ENCODE measurements at regions not wholly inside any gene's neighbourhood (a gene's known extent, or its start where the extent isn't known, plus 50 kb on each side); places are given as distances from the start of the nearest gene placed in this dataset.

DNA sequence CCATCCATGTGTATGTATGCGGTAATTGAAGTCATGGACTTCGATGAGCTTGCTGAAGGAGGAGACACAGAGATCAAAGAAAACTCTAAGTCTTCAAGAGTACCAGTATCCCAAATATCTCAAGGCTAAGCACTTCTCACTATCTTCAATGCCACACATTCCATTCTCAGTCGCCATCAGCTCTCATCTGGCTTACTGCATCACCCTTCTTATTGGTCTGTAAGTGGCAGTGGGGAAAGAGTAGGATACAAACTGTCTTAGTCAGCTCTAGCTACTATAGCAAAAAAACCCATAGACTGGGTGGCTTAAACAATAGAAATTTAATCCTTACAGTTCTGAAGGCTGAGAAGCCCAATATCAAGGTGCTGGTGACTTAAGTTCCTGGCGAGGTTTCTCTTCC lies 218.7 kb downstream of the POSTN start:
- Histone ChIP-seq H3K27me3 (replicated peaks; ENCODE audit: insufficient read depth) (no peaks in the 10 kb centered on the region), H3K27ac (no peak overlapping the region), H3K9ac (no peak overlapping the region), H2AFZ (no peak overlapping the region), H3K9me2 (ENCODE audit: insufficient read depth) (no peaks in the 10 kb centered on the region), H3K4me3 (no peak overlapping the region), H3K4me1 (ENCODE audit: insufficient read depth) (peaks cover 22% of the 10 kb centered on the region), H4K20me1 (ENCODE audit: insufficient read depth) (no peaks in the 10 kb centered on the region), H3K9me3 (ENCODE audit: low read depth) (peaks cover 3% of the 10 kb centered on the region), H3K79me2 (ENCODE audit: insufficient read depth) (no peaks in the 10 kb centered on the region), H3K36me3 (ENCODE audit: low read depth) (no peaks in the 10 kb centered on the region), H3K4me2 (ENCODE audit: unreplicated experiment) (no peak overlapping the region), H3F3A (ENCODE audit: insufficient read depth) (0 out of 2 replicates have a peak, but pooled peaks cover 9% of the 10 kb centered on the region)
- TF ChIP-seq EZH2phosphoT487 (IDR thresholded peaks at IDR 0.05; ENCODE audit: insufficient read depth, low read depth) = no peak
- no peak for TF ChIP-seq EZH2 (IDR thresholded peaks at IDR 0.05; ENCODE audit: insufficient read depth, poor library complexity, severe bottlenecking)
- WGBS, 2 experiments (ENCODE audit: low coverage in 1 of 2, low lambda C conversion rate in 2 of 2, missing lambda C conversion rate in 2 of 2) = 91 to 95% methylated on average over 4 of the region's 4 CpGs
- DNase-seq = no peak
- in situ Hi-C loops (cut with MboI) = no loop called here

DNA sequence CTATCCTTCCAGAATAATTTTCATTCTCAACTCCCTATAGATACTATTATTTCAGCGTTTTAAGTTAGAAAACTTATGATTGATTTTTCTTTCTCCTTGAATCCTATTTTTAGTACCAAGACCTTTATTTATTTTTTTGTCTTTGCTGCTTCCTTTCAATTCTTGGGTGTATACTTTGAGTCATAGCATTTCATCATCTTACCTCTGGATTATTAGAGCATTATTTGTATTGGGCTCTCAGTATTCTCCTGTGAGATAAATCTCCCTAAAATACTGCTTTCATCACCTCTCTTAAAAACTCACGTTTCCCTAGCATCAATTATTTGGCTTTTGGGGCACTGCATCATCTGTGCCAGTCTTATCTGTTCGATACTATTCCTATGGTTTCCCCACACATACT lies 222.8 kb downstream of the POSTN start:
- no peaks in the 10 kb centered on the region; the same call in 1 of the 2 replicates for H3K9me2 ChIP-seq (ENCODE audit: insufficient read depth)
- no peak overlapping the region for H2AFZ ChIP-seq
- no peaks in the 10 kb centered on the region for H3K27me3 ChIP-seq (replicated peaks; ENCODE audit: insufficient read depth)
- in situ Hi-C loops (cut with MboI) = no loop called here
- no peaks in the 10 kb centered on the region for H3K79me2 ChIP-seq (ENCODE audit: insufficient read depth)
- H3K36me3 ChIP-seq (ENCODE audit: low read depth) = no peaks in the 10 kb centered on the region
- H4K20me1 ChIP-seq (ENCODE audit: insufficient read depth) = no peaks in the 10 kb centered on the region
- no peak overlapping the region for H3K9ac ChIP-seq
- H3K4me1 ChIP-seq (ENCODE audit: insufficient read depth) = 0 out of 2 replicates have a peak, but pooled peaks cover 10% of the 10 kb centered on the region
- H3K9me3 ChIP-seq (ENCODE audit: low read depth) = peaks cover 3% of the 10 kb centered on the region
- peak; percentile 47 for DNase-seq
- H3K27ac ChIP-seq = no peak overlapping the region
- WGBS, 2 experiments (ENCODE audit: low coverage in 1 of 2, low lambda C conversion rate in 2 of 2, missing lambda C conversion rate in 2 of 2) = 71 to 73% methylated on average over 3 of the region's 3 CpGs
- TF ChIP-seq EZH2phosphoT487 (IDR thresholded peaks at IDR 0.05; ENCODE audit: insufficient read depth, low read depth) (no peak), EZH2 (IDR thresholded peaks at IDR 0.05; ENCODE audit: insufficient read depth, poor library complexity, severe bottlenecking) (no peak)
- H3K4me2 ChIP-seq (ENCODE audit: unreplicated experiment) = no peak overlapping the region
- no peak overlapping the region for H3K4me3 ChIP-seq
- no peaks in the 10 kb centered on the region for H3F3A ChIP-seq (ENCODE audit: insufficient read depth)

DNA sequence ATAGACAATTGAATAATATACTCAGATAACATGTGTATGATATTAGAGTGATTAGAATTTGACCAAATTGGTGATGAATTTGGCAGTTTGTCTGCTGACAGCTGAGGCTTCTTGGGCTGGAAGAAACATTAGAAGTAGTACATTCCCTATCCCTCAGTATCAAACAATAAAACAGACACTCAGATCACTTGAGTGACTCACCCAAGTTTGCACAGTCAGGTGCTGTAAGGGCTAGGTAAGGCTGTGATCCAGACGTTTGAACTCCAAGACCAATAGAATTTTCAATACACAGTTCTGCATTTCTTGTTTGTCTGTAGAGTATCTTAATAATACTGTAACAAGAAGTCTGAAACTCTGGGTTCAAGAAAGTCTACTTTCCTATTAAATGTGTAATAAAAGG lies 223.5 kb downstream of the POSTN start:
- TF ChIP-seq EZH2 (IDR thresholded peaks at IDR 0.05; ENCODE audit: insufficient read depth, poor library complexity, severe bottlenecking) (no peak), EZH2phosphoT487 (IDR thresholded peaks at IDR 0.05; ENCODE audit: insufficient read depth, low read depth) (no peak)
- H3K36me3 ChIP-seq (ENCODE audit: low read depth) = no peaks in the 10 kb centered on the region
- no peaks in the 10 kb centered on the region for H3F3A ChIP-seq (ENCODE audit: insufficient read depth)
- H4K20me1 ChIP-seq (ENCODE audit: insufficient read depth) = no peaks in the 10 kb centered on the region
- H3K9me3 ChIP-seq (ENCODE audit: low read depth) = peaks cover 3% of the 10 kb centered on the region
- H3K79me2 ChIP-seq (ENCODE audit: insufficient read depth) = no peaks in the 10 kb centered on the region
- no peaks in the 10 kb centered on the region for H3K27me3 ChIP-seq (replicated peaks; ENCODE audit: insufficient read depth)
- H3K27ac ChIP-seq = no peak overlapping the region
- in situ Hi-C loops (cut with MboI) = no loop called here
- no peak overlapping the region for H2AFZ ChIP-seq
- no peak overlapping the region for H3K4me3 ChIP-seq
- 0 out of 2 replicates have a peak, but pooled peaks cover 10% of the 10 kb centered on the region for H3K4me1 ChIP-seq (ENCODE audit: insufficient read depth)
- no peak overlapping the region for H3K4me2 ChIP-seq (ENCODE audit: unreplicated experiment)
- no peaks in the 10 kb centered on the region; the same call in 1 of the 2 replicates for H3K9me2 ChIP-seq (ENCODE audit: insufficient read depth)
- no peak for DNase-seq
- no peak overlapping the region for H3K9ac ChIP-seq
- WGBS, 2 experiments (ENCODE audit: low coverage in 1 of 2, low lambda C conversion rate in 2 of 2, missing lambda C conversion rate in 2 of 2) = 39 to 46% methylated on average over 1 of the region's 1 CpG

DNA sequence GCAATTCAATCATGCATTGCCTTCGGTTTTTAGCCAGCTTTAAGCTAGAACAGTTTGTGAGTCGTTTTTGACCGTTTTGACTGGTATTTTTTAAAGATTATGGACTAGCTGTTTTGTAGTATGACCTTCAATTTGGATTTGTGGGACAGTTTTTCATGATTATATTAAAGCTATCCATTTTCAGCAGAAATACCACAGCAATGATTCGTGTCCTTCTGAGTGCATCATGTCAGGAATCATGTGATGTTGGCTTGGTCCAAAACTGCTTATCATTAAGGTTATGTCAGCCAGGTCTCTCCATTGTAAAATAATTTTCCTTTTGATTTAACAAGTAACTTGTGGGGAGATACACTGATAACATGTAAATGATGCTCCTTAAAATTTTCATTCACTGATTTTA lies 229.0 kb downstream of the POSTN start:
- no peaks in the 10 kb centered on the region for H3K9me3 ChIP-seq (ENCODE audit: low read depth)
- no peak overlapping the region for H3K4me2 ChIP-seq (ENCODE audit: unreplicated experiment)
- H3K27me3 ChIP-seq (replicated peaks; ENCODE audit: insufficient read depth) = no peaks in the 10 kb centered on the region
- H3K9me2 ChIP-seq (ENCODE audit: insufficient read depth) = no peaks in the 10 kb centered on the region; the same call in 1 of the 2 replicates
- no peak overlapping the region for H3K4me3 ChIP-seq
- H4K20me1 ChIP-seq (ENCODE audit: insufficient read depth) = no peaks in the 10 kb centered on the region
- H3K79me2 ChIP-seq (ENCODE audit: insufficient read depth) = no peaks in the 10 kb centered on the region
- WGBS, 2 experiments (ENCODE audit: low coverage in 1 of 2, low lambda C conversion rate in 2 of 2, missing lambda C conversion rate in 2 of 2) = 83% methylated on average over 4 of the region's 4 CpGs
- TF ChIP-seq EZH2 (IDR thresholded peaks at IDR 0.05; ENCODE audit: insufficient read depth, poor library complexity, severe bottlenecking) (no peak), EZH2phosphoT487 (IDR thresholded peaks at IDR 0.05; ENCODE audit: insufficient read depth, low read depth) (no peak)
- DNase-seq = peak; percentile 27
- no peak overlapping the region for H3K9ac ChIP-seq
- H3K4me1 ChIP-seq (ENCODE audit: insufficient read depth) = no peaks in the 10 kb centered on the region
- no peak overlapping the region for H2AFZ ChIP-seq
- no peak overlapping the region for H3K27ac ChIP-seq
- H3F3A ChIP-seq (ENCODE audit: insufficient read depth) = no peaks in the 10 kb centered on the region
- in situ Hi-C loops (cut with MboI) = no loop called here
- no peaks in the 10 kb centered on the region for H3K36me3 ChIP-seq (ENCODE audit: low read depth)

DNA sequence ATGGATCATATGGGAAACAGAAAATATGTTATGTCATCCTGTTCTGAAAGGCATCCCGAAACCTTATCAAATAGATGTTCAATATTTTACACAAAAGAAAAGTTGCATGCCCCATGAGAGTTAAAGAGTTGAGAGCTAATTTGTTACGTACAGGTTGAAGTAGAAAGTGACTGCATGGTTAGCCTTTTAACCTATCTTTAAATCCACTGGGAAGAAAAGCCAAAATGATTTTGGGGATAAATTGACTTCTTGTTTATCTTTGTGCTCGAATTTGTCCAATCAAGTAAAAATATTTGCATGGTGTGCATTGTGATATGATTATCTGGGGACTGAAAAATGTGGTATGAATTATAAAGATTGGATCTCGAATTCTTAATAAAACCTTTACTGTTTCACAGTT lies 230.1 kb downstream of the POSTN start:
- H3K27ac ChIP-seq = no peak overlapping the region
- no peak overlapping the region for H3K4me2 ChIP-seq (ENCODE audit: unreplicated experiment)
- H3F3A ChIP-seq (ENCODE audit: insufficient read depth) = no peaks in the 10 kb centered on the region
- H3K9me3 ChIP-seq (ENCODE audit: low read depth) = no peaks in the 10 kb centered on the region
- in situ Hi-C loops (cut with MboI) = no loop called here
- H4K20me1 ChIP-seq (ENCODE audit: insufficient read depth) = no peaks in the 10 kb centered on the region
- DNase-seq = no peak
- H2AFZ ChIP-seq = no peak overlapping the region
- TF ChIP-seq EZH2phosphoT487 (IDR thresholded peaks at IDR 0.05; ENCODE audit: insufficient read depth, low read depth) (no peak), EZH2 (IDR thresholded peaks at IDR 0.05; ENCODE audit: insufficient read depth, poor library complexity, severe bottlenecking) (no peak)
- no peaks in the 10 kb centered on the region for H3K36me3 ChIP-seq (ENCODE audit: low read depth)
- no peaks in the 10 kb centered on the region for H3K79me2 ChIP-seq (ENCODE audit: insufficient read depth)
- H3K4me1 ChIP-seq (ENCODE audit: insufficient read depth) = no peaks in the 10 kb centered on the region
- H3K4me3 ChIP-seq = no peak overlapping the region
- no peaks in the 10 kb centered on the region for H3K27me3 ChIP-seq (replicated peaks; ENCODE audit: insufficient read depth)
- WGBS, 2 experiments (ENCODE audit: low coverage in 1 of 2, low lambda C conversion rate in 2 of 2, missing lambda C conversion rate in 2 of 2) = 65 to 69% methylated on average over 4 of the region's 4 CpGs
- no peak overlapping the region for H3K9ac ChIP-seq
- H3K9me2 ChIP-seq (ENCODE audit: insufficient read depth) = no peaks in the 10 kb centered on the region; the same call in 1 of the 2 replicates
